OCI-LY7 (cell line): ENCODE measurements at regions not wholly inside any gene's neighbourhood (a gene's known extent, or its start where the extent isn't known, plus 50 kb on each side); places are given as distances from the start of the nearest gene placed in this dataset.

ENCODE experiments used
- BruUV-seq: library from RNA; stranded (reverse); fragments of 400-500 nt; replicated peaks from 2 replicates; lab custom pipeline; 2021; lab: Mats Ljungman, UMichigan
- CTCF ChIA-PET: fragments of 300-600 bp; sonication (Branson Sonifier 250); formaldehyde crosslinking; loops from one replicate; lab custom pipeline; 2022; ENCODE audit warnings: antibody characterized with exemption; ENCODE audit not compliant: unreplicated experiment; lab: Charles Lee
- POLR2A ChIA-PET: fragments of 300-600 bp; sonication (Branson Sonifier 250); formaldehyde crosslinking; loops from one replicate; lab custom pipeline; 2022; ENCODE audit warnings: antibody characterized with exemption; lab: Charles Lee
- DNase-seq: peaks from one replicate; pipeline ENCODE4 v3.0.0-alpha.2; 2015; ENCODE audit warnings: low spot score
- H2AFZ ChIP-seq: fragments of 200-600 bp; sonication (generic), shearing (Covaris generic); 2 replicates; pipeline ENCODE4 v1.6.1; 2014; ENCODE audit warnings: mild to moderate bottlenecking, antibody characterized with exemption, low read length, moderate library complexity
- H3K27ac ChIP-seq: fragments of 200-600 bp; sonication (generic); 2 replicates; pipeline ENCODE4 v1.5.1; 2014; ENCODE audit warnings: mixed run types, low read depth, mild to moderate bottlenecking, moderate library complexity, low read length, inconsistent platforms; ENCODE audit not compliant: poor library complexity, severe bottlenecking
- H3K36me3 ChIP-seq: fragments of 200-600 bp; sonication (generic); 2 replicates; pipeline ENCODE4 v1.6.1; 2014; ENCODE audit warnings: mild to moderate bottlenecking, antibody characterized with exemption, low read length, moderate library complexity, mixed read lengths; ENCODE audit not compliant: insufficient read depth
- H3K4me1 ChIP-seq: fragments of 200-600 bp; sonication (generic); 2 replicates; pipeline ENCODE4 v1.5.1; 2014; ENCODE audit warnings: mild to moderate bottlenecking, low read length; ENCODE audit not compliant: insufficient read depth, poor library complexity, severe bottlenecking
- H3K4me2 ChIP-seq: fragments of 200-600 bp; sonication (generic); 2 replicates; pipeline ENCODE4 v1.6.1; 2014; ENCODE audit warnings: mild to moderate bottlenecking, low read length
- H3K4me3 ChIP-seq: fragments of 200-600 bp; sonication (generic); 2 replicates; pipeline ENCODE4 v1.5.1; 2014; ENCODE audit warnings: mild to moderate bottlenecking, low read depth, low read length; ENCODE audit not compliant: poor library complexity, severe bottlenecking
- H3K79me2 ChIP-seq: fragments of 200-600 bp; sonication (generic); 2 replicates; pipeline ENCODE4 v1.6.1; 2016; ENCODE audit warnings: low read depth, mild to moderate bottlenecking, low read length, moderate library complexity, mixed read lengths; ENCODE audit not compliant: insufficient read depth
- H3K9me2 ChIP-seq: fragments of 200-600 bp; sonication (generic); 2 replicates; pipeline ENCODE4 v1.6.1; 2016; ENCODE audit warnings: mild to moderate bottlenecking, low read length, mixed read lengths; ENCODE audit not compliant: insufficient read depth
- H3K9me3 ChIP-seq: fragments of 200-600 bp; sonication (generic); 2 replicates; pipeline ENCODE4 v1.6.1; 2014; ENCODE audit warnings: mild to moderate bottlenecking, mixed run types, low read length, mixed read lengths
- H4K20me1 ChIP-seq: fragments of 200-600 bp; sonication (generic); 2 replicates; pipeline ENCODE4 v1.6.1; 2014; ENCODE audit warnings: mild to moderate bottlenecking, antibody characterized with exemption, low read length, moderate library complexity, mixed read lengths; ENCODE audit not compliant: insufficient read depth
- CTCF ChIP-seq: fragments of 200-600 bp; sonication (generic); conservative IDR thresholded peaks from 2 replicates; pipeline ENCODE4 v1.5.1; 2014; ENCODE audit warnings: mild to moderate bottlenecking, antibody characterized with exemption, low read length, moderate library complexity, mixed read lengths
- EZH2phosphoT487 ChIP-seq: fragments of 200-600 bp; sonication (generic); IDR thresholded peaks from 2 replicates; pipeline ENCODE4 v1.6.1; 2018; ENCODE audit warnings: low read depth, borderline replicate concordance, mild to moderate bottlenecking, mixed run types, antibody characterized with exemption, low read length, moderate library complexity, mixed read lengths
- intact Hi-C: fragments of 100-400 bp; cut with micrococcal nuclease; formaldehyde crosslinking; loops from one replicate; pipeline ENCODE4 v1.10.0; 2022; ENCODE audit not compliant: unreplicated experiment

- Histone ChIP-seq H2AFZ (no peak overlapping the region), H4K20me1 (no peaks in the 10 kb centered on the region), H3K4me3 (no peak overlapping the region), H3K79me2 (no peaks in the 10 kb centered on the region), H3K4me2 (no peak overlapping the region), H3K4me1 (no peaks in the 10 kb centered on the region), H3K9me3 (no peaks in the 10 kb centered on the region), H3K9me2 (no peaks in the 10 kb centered on the region), H3K36me3 (no peaks in the 10 kb centered on the region), H3K27ac (no peak overlapping the region)
- DNase-seq, result no peak
- no TSS peak for BruUV-seq
- intact Hi-C loops, result no loop called here
- ChIA-PET POLR2A (interaction anchor here (2.3 kb wide), 1 partner anchor 10 kb away, joined by 6 read pairs; no protein-coding TSS in a partner anchor), CTCF (no interaction called here)
- no peak for TF ChIP-seq EZH2phosphoT487
- no peak for TF ChIP-seq CTCF
These were observed 129.8 kb downstream of the S1PR1 start for GRCh38 chr1:101366513-101367215.

DNA sequence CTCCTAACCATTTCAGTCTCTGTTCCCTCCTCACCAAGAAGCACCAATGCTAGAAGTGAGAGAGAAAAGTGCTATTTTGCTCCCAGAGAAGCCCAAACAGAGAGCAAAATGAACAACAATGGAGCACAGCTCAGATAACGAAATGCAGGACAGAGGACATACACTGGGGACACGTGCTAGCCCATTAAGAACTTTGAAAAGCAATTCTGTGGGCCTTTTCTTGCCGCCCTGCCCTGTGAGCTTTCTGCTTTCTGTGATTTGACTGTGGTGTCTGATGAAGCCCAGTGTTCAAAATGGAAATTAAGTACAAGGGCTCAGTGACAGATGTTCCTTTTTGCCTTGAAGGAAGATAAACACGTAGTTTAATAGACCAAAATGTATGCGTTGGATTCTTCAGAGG is 130.8 kb downstream of the S1PR1 start:
- no peak for DNase-seq
- intact Hi-C loops, result no loop called here
- ChIA-PET POLR2A (interaction anchor here (0.7 to 2.3 kb wide), 3 partner anchors 9 to 269 kb away, joined by 3 to 6 read pairs (median 4); no protein-coding TSS in a partner anchor), CTCF (no interaction called here)
- Histone ChIP-seq H3K9me2 (no peaks in the 10 kb centered on the region), H2AFZ (no peak overlapping the region), H3K4me3 (no peak overlapping the region), H3K4me1 (no peaks in the 10 kb centered on the region), H4K20me1 (no peaks in the 10 kb centered on the region), H3K9me3 (no peaks in the 10 kb centered on the region), H3K79me2 (no peaks in the 10 kb centered on the region), H3K4me2 (no peak overlapping the region), H3K27ac (no peak overlapping the region), H3K36me3 (no peaks in the 10 kb centered on the region)
- TF ChIP-seq EZH2phosphoT487 (no peak), CTCF (no peak)
- no TSS peak for BruUV-seq

- ChIA-PET CTCF (no interaction called here), POLR2A (interaction anchor here (0.6 kb wide), 1 partner anchor 10 kb away, joined by 3 read pairs; no protein-coding TSS in a partner anchor)
- no peak overlapping the region for H3K4me3 ChIP-seq
- no peak overlapping the region for H3K27ac ChIP-seq
- H4K20me1 ChIP-seq, result no peaks in the 10 kb centered on the region
- intact Hi-C loops, result no loop called here
- no peak overlapping the region for H3K4me2 ChIP-seq
- H3K9me2 ChIP-seq, result no peaks in the 10 kb centered on the region
- H3K79me2 ChIP-seq, result no peaks in the 10 kb centered on the region
- BruUV-seq, result no TSS peak
- H3K36me3 ChIP-seq, result no peaks in the 10 kb centered on the region
- no peaks in the 10 kb centered on the region for H3K4me1 ChIP-seq
- DNase-seq, result no peak
- no peak overlapping the region for H2AFZ ChIP-seq
- TF ChIP-seq CTCF, result no peak
- TF ChIP-seq EZH2phosphoT487, result no peak
- no peaks in the 10 kb centered on the region for H3K9me3 ChIP-seq
These were observed 133.7 kb downstream of the S1PR1 start for GRCh38 chr1:101370488-101370887.
